K562 (cell line): ENCODE measurements at regions not wholly inside any gene's neighbourhood (a gene's known extent, or its start where the extent isn't known, plus 50 kb on each side); places are given as distances from the start of the nearest gene placed in this dataset.

Experiments
- ATAC-seq: fragments of 200-7000 bp; cut with Tn5 transposase; 3 replicates; pipeline ENCODE4 v1.9.1; 2020; ENCODE audit warnings: moderate library complexity
- BruUV-seq: library from RNA; stranded (reverse); fragments of 400-500 nt; replicated peaks from 2 replicates; lab custom pipeline; 2021; lab: Mats Ljungman, UMichigan
- CTCF ChIA-PET: fragments of 300-600 bp; formaldehyde crosslinking; extraction: SDS; loops from one replicate; lab custom pipeline; 2021; ENCODE audit warnings: low intra/inter-chr PET ratio; lab: Yijun Ruan, JAX
- POLR2A ChIA-PET: fragments of 300-600, 350-650 bp; sonication (Branson Sonifier 250); formaldehyde crosslinking; extraction: SDS; loops from one replicate; lab custom pipeline; 2021; ENCODE audit warnings: antibody characterized with exemption, inconsistent platforms; lab: Yijun Ruan, JAX
- DNase-seq, 4 experiments: peaks; one replicate each; pipeline versions ENCODE4 v3.0.0 to v3.0.0-alpha.2; 2011 to 2018; ENCODE audit warnings: low spot score in 3 of 4, mixed read lengths in 3 of 4; ENCODE audit errors: extremely low read depth in 1 of 4
- FAIRE-seq: peaks from 2 replicates; lab custom pipeline; 2011; peaks lifted over from hg19 to GRCh38; lab: Jason Lieb, UNC
- H2AFZ ChIP-seq: 2 replicates; pipeline ENCODE4 v1.6.0; 2011; ENCODE audit warnings: low read depth, low read length, control low read depth, inconsistent platforms
- H3K27ac ChIP-seq: fragments of 200-600 bp; 3 replicates; pipeline ENCODE4 v1.8.0; 2011; ENCODE audit warnings: low read depth, mild to moderate bottlenecking, control low read depth, inconsistent platforms, low read length, moderate library complexity, mixed read lengths; ENCODE audit errors: extremely low read depth
- H3K27me3 ChIP-seq, 2 experiments: fragments of 300-600 bp in 1 of 2; 2 replicates in 1 of 2; 3 replicates in 1 of 2; pipeline versions ENCODE4 v1.6.0 to v1.8.0; 2011; ENCODE audit warnings: inconsistent platforms in 2 of 2, low read length in 2 of 2, mild to moderate bottlenecking in 1 of 2, mixed read lengths in 1 of 2, moderate library complexity in 1 of 2; ENCODE audit not compliant: control insufficient read depth in 2 of 2, insufficient read depth in 2 of 2
- H3K36me3 ChIP-seq: fragments of 300-600 bp; 3 replicates; pipeline ENCODE4 v1.8.0; 2011; ENCODE audit warnings: mild to moderate bottlenecking, low read length, inconsistent platforms; ENCODE audit not compliant: control insufficient read depth, insufficient read depth
- H3K4me1 ChIP-seq, 2 experiments: fragments of 200-600 bp in 1 of 2; replicated peaks in 1 of 2; 2 replicates in 1 of 2; 3 replicates in 1 of 2; pipeline versions ENCODE4 v1.5.1 to v1.8.0; 2011; ENCODE audit warnings: inconsistent platforms in 2 of 2, low read length in 2 of 2, mild to moderate bottlenecking in 1 of 2, mixed read lengths in 1 of 2, moderate library complexity in 1 of 2; ENCODE audit not compliant: control insufficient read depth in 2 of 2, insufficient read depth in 2 of 2
- H3K4me2 ChIP-seq: 2 replicates; pipeline ENCODE4 v1.6.1; 2011; ENCODE audit warnings: low read length, control low read depth, inconsistent platforms, mixed read lengths; ENCODE audit not compliant: insufficient read depth
- H3K4me3 ChIP-seq: fragments of 200-600 bp; sonication (generic), shearing (Covaris generic); 2 replicates; pipeline ENCODE4 v1.5.1; 2016; ENCODE audit warnings: control low read depth, inconsistent platforms
- H3K79me2 ChIP-seq: fragments of 200-600 bp; 3 replicates; pipeline ENCODE4 v1.8.0; 2011; ENCODE audit warnings: low read length, inconsistent platforms; ENCODE audit not compliant: control insufficient read depth, insufficient read depth
- H3K9ac ChIP-seq, 2 experiments: 2 replicates each; pipeline versions ENCODE4 v1.6.0 to v1.6.1; 2011; ENCODE audit warnings: low read depth in 2 of 2, low read length in 2 of 2, control low read depth in 1 of 2, inconsistent platforms in 1 of 2, mild to moderate bottlenecking in 1 of 2, mixed read lengths in 1 of 2; ENCODE audit not compliant: insufficient read depth in 1 of 2
- H3K9me1 ChIP-seq: one replicate; pipeline ENCODE4 v1.6.0; 2011; ENCODE audit warnings: inconsistent platforms, mild to moderate bottlenecking, low read length, moderate library complexity; ENCODE audit not compliant: control insufficient read depth, insufficient read depth
- H3K9me3 ChIP-seq: replicated peaks from 2 replicates; pipeline ENCODE4 v1.5.1; 2011; ENCODE audit warnings: low read depth, low read length, inconsistent platforms; ENCODE audit not compliant: control insufficient read depth, insufficient read depth
- H4K20me1 ChIP-seq: replicated peaks from 2 replicates; pipeline ENCODE4 v1.6.1; 2011; ENCODE audit warnings: low read length, inconsistent platforms, mixed read lengths; ENCODE audit not compliant: control insufficient read depth, insufficient read depth
- CCNT2 ChIP-seq: IDR thresholded peaks from 2 replicates; pipeline ENCODE4 v1.6.1; 2011; ENCODE audit warnings: borderline replicate concordance, low read depth, mild to moderate bottlenecking, moderate library complexity, mixed read lengths, low read length; ENCODE audit not compliant: insufficient read length; ENCODE audit errors: extremely low read depth
- HDGF ChIP-seq: fragments of 450-650 bp; IDR thresholded peaks from 2 replicates; pipeline ENCODE4 v1.6.1; 2016
- KAT8 ChIP-seq: fragments of 450-650 bp; IDR thresholded peaks from 2 replicates; pipeline ENCODE4 v1.6.1; 2016; ENCODE audit warnings: low read depth, mild to moderate bottlenecking
- KLF16 ChIP-seq: IDR thresholded peaks from 2 replicates; pipeline ENCODE4 v1.6.1; 2016; ENCODE audit warnings: antibody characterized with exemption
- LCOR ChIP-seq: sonication (generic); formaldehyde crosslinking; IDR thresholded peaks from 2 replicates; pipeline ENCODE4 v1.8.0; 2022; ENCODE audit warnings: mild to moderate bottlenecking, missing genetic modification reagents
- PCBP1 ChIP-seq: fragments of 200-400 bp; formaldehyde crosslinking; IDR thresholded peaks from 2 replicates; pipeline ENCODE4 v1.6.1; 2018; ENCODE audit warnings: mild to moderate bottlenecking, low read depth, low read length; ENCODE audit not compliant: poor library complexity, severe bottlenecking
- SRSF9 ChIP-seq: fragments of 200-400 bp; formaldehyde crosslinking; IDR thresholded peaks from 2 replicates; pipeline ENCODE4 v1.6.1; 2017; ENCODE audit warnings: low read depth, low read length, borderline replicate concordance
- WGBS: fragments of 100-300 bp; shearing (Covaris generic); methylation state at CpG from one replicate; pipeline ENCODE4 v1.1.6; 2016; ENCODE audit warnings: low coverage, mixed read lengths; ENCODE audit not compliant: insufficient coverage; ENCODE audit errors: missing lambda C conversion rate; 5-methylcytosine and 5-hydroxymethylcytosine counted together
- in situ Hi-C: fragments of 300-500 bp; cut with MboI; formaldehyde crosslinking; loops from 4 replicates; pipeline ENCODE4 v1.15.0; 2018; ENCODE audit warnings: inconsistent platforms, mixed read lengths
- intact Hi-C: fragments of 100-400 bp; cut with micrococcal nuclease; formaldehyde crosslinking; loops from 2 replicates; pipeline ENCODE4 v1.14.2; 2022
- TF ChIP-seq, protein P1 (sequence below): sonication (generic); formaldehyde crosslinking; IDR thresholded peaks from 2 replicates; pipeline ENCODE4 v1.8.0; 2023; ENCODE audit warnings: mild to moderate bottlenecking, missing genetic modification reagents
- TF ChIP-seq, protein P2 (sequence below): fragments of 250-450 bp; sonication (Bioruptor Pico); IDR thresholded peaks from 2 replicates; pipeline ENCODE4 v1.5.0; 2021; ENCODE audit warnings: mild to moderate bottlenecking, borderline replicate concordance
- TF ChIP-seq, protein P3 (sequence below): fragments of 250-450 bp; sonication (Bioruptor Pico); IDR thresholded peaks from 2 replicates; pipeline ENCODE4 v1.5.0; 2022; ENCODE audit warnings: mild to moderate bottlenecking

DNA sequence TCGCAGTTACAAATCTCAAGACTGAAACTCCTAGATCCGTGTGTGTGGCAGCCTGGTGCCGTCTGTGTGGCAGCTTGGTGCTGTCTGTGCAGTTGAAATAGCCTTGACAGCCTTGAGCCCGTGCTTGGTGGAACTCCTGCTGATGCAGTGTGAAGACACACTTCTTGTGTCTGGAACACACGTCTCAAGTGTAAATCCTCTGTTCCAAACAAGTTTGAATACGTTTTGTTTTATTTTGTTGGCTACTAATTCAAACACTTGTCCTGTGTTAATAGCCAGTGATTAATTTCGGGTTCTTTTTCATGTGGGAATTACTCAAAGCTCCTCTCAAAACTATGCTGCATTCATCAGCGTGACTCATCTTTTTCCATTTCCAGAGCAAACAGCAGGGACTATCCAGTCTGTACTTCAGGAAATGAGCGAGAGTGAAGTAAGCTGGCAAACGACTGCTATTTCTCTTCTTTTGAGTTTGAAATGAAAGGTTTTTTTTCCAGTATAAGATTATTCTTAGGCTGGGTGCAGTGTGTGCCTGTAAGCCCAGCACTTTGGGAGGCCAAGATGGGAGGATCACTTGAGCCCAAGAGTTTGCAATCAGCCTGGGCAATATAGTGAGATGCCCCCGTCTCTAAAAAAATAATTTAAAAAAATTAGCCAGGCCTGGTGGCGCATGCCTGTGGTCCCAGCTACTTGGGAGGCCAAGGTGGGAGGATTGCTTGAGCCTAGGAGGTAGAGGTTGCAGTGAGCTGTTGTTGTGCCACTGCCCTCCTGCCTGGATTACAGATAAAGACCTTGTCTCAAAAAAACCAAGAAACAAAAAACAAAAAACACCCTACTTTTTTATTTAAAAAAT, 152.9 kb downstream of the SPP2 start (continued):
- no peak for TF ChIP-seq PCBP1

DNA sequence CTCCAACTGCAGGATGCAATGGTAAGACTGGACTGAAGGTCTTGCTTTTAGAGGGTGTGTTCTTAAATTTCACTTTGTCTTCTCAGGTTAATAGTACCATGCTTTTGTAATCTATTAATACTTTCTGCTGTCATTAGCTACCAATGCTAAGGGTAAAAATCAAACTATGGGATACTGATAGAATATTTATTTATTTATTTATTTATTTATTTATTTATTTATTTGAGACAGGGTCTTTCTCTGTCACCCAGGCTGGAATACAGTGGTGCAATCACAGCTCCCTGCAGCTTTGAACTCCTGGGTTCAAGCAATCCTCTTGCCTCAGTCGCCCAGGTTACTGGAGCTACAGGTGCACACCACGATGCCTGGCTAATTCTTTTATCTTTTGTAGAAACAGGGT, 152.1 kb downstream of the SPP2 start:
- H3K27ac ChIP-seq, result no peak overlapping the region
- no peak for ATAC-seq
- POLR2A ChIA-PET, result no interaction called here

More for the DNA sequence above, 152.1 kb downstream of the SPP2 start:
- BruUV-seq, result no TSS peak
- no peaks in the 10 kb centered on the region for H3K79me2 ChIP-seq
- 0% methylated on average over 2 of the region's 2 CpGs for WGBS
- no peak overlapping the region for H2AFZ ChIP-seq
- no peaks in the 10 kb centered on the region for H4K20me1 ChIP-seq
- no peaks in the 10 kb centered on the region for H3K4me1 ChIP-seq
- CTCF ChIA-PET, result no interaction called here
- H3K9ac ChIP-seq, result no peak overlapping the region
- intact Hi-C loops (no loop called here), in situ Hi-C loops (no loop called here)
- H3K4me3 ChIP-seq, result no peak overlapping the region
- H3K9me1 ChIP-seq, result no peaks in the 10 kb centered on the region
- FAIRE-seq, result no peak
- H3K27me3 ChIP-seq, result no peaks in the 10 kb centered on the region
- no peaks in the 10 kb centered on the region for H3K36me3 ChIP-seq
- H3K4me2 ChIP-seq, result no peak overlapping the region
- no peaks in the 10 kb centered on the region for H3K9me3 ChIP-seq
- TF ChIP-seq, protein P1, sequence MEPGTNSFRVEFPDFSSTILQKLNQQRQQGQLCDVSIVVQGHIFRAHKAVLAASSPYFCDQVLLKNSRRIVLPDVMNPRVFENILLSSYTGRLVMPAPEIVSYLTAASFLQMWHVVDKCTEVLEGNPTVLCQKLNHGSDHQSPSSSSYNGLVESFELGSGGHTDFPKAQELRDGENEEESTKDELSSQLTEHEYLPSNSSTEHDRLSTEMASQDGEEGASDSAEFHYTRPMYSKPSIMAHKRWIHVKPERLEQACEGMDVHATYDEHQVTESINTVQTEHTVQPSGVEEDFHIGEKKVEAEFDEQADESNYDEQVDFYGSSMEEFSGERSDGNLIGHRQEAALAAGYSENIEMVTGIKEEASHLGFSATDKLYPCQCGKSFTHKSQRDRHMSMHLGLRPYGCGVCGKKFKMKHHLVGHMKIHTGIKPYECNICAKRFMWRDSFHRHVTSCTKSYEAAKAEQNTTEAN, result no peak
- TF ChIP-seq KAT8 (no peak), SRSF9 (no peak), CCNT2 (no peak), LCOR (CRISPR knock-in tag) (no peak), KLF16 (no peak), HDGF (no peak)
- TF ChIP-seq, protein P2, sequence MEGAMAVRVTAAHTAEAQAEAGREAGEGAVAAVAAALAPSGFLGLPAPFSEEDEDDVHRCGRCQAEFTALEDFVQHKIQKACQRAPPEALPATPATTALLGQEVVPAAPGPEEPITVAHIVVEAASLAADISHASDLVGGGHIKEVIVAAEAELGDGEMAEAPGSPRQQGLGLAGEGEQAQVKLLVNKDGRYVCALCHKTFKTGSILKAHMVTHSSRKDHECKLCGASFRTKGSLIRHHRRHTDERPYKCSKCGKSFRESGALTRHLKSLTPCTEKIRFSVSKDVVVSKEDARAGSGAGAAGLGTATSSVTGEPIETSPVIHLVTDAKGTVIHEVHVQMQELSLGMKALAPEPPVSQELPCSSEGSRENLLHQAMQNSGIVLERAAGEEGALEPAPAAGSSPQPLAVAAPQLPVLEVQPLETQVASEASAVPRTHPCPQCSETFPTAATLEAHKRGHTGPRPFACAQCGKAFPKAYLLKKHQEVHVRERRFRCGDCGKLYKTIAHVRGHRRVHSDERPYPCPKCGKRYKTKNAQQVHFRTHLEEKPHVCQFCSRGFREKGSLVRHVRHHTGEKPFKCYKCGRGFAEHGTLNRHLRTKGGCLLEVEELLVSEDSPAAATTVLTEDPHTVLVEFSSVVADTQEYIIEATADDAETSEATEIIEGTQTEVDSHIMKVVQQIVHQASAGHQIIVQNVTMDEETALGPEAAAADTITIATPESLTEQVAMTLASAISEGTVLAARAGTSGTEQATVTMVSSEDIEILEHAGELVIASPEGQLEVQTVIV, result no peak
- TF ChIP-seq, protein P3, sequence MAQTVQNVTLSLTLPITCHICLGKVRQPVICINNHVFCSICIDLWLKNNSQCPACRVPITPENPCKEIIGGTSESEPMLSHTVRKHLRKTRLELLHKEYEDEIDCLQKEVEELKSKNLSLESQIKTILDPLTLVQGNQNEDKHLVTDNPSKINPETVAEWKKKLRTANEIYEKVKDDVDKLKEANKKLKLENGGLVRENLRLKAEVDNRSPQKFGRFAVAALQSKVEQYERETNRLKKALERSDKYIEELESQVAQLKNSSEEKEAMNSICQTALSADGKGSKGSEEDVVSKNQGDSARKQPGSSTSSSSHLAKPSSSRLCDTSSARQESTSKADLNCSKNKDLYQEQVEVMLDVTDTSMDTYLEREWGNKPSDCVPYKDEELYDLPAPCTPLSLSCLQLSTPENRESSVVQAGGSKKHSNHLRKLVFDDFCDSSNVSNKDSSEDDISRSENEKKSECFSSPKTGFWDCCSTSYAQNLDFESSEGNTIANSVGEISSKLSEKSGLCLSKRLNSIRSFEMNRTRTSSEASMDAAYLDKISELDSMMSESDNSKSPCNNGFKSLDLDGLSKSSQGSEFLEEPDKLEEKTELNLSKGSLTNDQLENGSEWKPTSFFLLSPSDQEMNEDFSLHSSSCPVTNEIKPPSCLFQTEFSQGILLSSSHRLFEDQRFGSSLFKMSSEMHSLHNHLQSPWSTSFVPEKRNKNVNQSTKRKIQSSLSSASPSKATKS, result no peak
- no peak for DNase-seq
